Stimulated activated CD8-positive, alpha-beta memory T cell treated with anti-CD3 and anti-CD28 coated beads, Interleukin-4, amount 100 ng/mL, for 24 hours (primary cell): ENCODE measurements at regions not wholly inside any gene's neighbourhood (a gene's known extent, or its start where the extent isn't known, plus 50 kb on each side); places are given as distances from the start of the nearest gene placed in this dataset.

Experiments
- DNase-seq: peaks from one replicate; pipeline ENCODE4 v3.0.0-alpha.2; 2020; ENCODE audit warnings: low read depth

DNA sequence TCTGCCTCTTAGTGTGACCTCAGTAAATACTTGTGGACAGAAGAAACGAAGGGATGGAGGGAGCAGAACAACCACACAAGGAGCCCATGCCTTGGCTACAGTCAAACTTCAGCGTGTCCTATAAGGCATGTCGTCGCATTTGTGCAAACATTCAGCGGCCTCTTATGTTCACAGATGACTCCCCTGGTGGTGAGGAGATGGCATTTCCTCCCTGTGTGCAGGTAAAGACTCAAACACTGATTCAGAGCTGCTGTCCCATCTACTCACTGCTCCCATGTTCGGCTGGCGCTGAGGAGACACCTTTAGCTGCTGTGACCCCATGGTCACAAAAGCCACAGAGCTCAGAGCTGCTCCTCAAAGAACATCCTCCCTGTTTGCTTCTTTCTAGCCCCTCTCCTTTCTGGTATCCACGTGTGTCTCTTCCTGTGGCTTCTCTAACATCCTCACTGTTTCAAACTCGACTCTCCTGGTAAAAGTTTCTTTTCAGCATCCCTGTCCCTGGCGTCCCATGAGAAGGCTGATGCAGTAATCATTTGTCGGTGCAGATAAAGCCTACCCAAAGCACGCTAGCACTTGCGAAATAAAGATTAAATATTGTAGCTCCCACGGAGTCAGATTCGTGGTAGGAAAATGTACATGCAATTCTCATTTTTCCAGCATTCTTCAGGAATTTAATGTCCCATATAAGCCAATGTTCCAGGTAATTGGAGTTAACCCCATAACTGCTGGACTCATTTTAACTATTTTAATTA lies 124.9 kb upstream of the NEBL start:
- DNase-seq: no peak

DNA sequence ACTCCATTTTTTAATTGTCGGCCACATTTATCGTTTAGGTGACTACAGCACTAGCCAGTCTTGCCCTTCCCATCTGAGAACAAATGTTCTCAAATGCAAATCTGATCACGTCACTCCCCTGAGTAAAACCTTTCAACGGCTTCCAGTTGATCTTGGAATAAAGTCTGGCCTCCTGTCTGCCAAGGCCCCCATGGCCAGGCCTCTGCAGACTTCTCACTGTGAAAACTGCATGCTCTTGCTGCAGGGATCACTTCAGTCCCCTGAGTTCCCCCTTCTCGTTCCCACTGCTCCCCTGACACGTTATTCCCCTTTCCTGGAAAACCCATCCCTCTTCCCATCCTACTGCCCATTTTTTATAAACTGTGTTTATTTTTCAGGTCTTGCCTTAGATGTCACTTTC lies 124.1 kb upstream of the NEBL start:
- DNase-seq: no peak

DNA sequence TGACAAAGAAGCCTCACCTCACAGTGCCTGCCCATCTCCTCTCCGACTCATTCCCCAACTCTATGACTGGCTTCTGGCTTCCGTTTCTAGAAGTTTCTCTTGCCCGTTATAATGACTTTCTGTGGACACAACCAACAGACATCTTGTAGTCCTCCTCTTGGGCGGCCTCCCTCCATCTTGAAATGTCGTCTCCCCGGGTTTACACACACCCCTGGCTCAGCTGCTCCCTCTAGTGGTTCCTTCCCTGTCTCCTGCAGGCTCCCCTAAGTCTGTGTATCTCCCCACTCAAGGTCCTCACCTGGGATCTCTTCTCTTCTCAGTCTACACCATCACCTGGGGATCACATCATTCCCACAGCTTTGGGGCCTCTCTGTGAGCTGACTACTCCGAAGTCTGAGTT lies 123.4 kb upstream of the NEBL start:
- no peak for DNase-seq

DNA sequence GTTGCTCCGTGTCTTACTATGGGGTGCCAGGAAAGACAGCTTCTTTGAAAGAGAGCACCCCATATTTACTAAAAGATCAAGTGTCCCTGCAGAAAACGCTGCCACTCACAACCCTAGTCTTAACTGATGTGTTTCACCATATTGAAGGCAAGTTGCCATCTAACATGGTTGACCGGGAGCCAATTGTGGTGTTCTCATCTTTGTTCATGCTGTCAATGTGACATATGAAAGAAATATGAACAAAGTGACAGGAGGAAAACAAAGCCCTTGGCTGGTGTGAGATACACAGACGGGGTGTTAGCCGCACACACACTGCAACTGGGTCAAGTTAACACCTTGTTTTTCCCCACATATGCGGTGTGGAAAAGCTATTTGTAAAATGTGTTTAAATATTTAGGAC lies 122.3 kb upstream of the NEBL start:
- no peak for DNase-seq

DNA sequence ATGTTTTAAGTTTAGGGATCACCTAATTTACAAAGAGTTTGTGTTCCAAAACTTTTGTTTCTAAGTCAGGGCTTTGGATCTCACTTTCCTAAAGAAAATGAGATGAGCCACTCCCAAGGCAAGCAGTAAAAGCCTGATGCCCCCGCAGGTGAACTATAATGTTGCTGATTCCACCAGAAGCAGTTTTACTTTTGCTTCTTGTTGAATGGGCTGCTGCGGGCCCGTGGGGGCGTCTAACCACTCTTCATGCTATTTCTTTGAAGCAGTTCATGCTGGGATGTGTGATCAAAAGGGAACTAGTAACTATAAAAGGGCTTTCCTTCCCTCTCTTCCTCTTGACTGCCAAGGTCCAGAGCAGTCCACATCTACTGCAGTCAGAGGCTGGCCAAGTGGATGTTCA lies 118.7 kb upstream of the NEBL start:
- no peak for DNase-seq

DNA sequence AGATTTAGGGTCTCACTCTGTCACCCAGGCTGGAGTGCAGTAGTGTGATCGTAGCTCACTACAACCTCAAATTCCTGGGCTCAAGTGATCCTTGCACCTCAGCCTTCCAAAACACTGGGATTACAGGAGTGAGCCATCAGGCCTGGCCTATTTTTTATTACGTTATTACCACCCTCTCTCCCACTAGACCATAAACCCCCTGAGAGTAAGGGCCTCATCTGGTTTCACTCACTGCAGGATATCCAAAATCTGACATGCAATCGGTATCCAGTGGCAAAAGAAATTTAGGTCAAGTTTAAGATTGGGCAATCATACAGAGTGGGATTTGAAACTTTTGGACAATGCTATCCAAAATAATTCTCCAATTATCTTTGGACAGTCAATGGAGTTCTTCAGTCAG lies 117.0 kb upstream of the NEBL start:
- no peak for DNase-seq

DNA sequence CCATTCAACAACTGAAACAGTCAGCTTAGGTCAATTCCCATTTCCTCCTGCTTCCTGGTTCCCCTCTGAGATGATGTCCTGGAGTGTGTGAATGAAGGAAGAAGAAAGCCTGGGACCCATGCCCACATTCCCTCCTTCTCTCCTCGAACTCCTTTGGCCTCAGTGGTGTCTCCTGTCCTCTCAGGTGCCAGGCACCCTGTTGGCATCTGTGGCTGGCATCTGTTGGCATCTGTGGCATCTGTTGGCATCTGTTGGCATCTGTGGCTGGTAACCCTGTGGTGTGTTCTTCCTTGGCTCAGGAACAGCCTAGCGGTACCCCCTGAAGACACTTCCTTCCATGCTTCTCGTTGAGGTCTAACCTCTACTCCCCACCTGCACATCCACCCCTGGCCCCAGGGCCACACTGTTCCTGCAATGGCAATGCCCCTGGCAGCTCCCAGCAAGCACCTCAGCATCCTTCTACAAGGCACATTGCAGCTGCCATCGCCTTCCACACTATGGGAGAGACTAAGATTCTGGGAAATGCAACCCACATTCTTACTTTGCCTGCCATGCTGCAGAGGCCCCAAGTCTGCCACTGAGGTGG lies 114.4 kb upstream of the NEBL start:
- DNase-seq: no peak

DNA sequence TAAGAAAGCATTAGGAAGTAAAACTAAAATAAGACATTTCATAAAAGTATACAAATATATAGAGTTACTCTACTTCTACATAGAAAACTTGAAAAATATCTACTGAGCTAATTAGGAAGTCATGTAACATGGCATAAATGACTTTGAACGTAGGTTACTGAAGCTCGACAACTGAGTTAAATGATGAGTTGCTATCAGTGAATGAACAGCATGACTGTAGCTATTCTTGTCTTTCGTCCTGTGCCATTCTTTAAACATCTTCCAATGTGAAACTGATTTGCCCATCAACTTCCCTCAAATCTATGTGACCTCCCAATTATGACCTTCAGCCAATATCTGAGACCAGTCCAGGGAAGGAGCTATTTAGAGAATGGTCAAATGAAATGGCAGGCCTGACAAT lies 113.5 kb upstream of the NEBL start:
- DNase-seq: no peak

DNA sequence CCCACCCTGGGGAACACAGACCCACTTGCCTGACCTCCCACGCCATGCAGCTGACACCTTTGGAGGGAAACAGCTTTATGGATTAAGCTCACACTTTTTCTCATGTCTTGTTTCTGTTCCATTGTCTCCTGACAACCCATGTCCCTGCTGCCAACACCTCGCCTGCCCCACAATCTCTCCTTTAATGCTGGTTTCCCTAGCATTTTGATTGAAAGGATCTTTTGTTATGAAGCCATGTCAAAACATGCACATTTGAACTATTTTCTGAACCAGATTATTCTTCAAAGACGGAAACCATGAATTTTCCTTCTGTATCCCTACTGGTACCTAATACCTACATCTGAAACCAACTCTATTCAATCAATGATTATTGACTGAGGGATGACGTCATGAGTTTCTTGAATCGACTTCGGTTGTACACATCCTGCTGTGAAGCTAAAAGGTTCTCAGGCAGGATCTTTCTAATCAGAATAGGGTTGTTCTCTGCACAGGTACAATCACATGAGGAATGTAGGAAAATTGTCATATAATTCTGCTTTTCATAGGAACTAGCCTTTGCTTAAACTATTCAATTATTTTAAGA lies 106.2 kb upstream of the NEBL start:
- no peak for DNase-seq

DNA sequence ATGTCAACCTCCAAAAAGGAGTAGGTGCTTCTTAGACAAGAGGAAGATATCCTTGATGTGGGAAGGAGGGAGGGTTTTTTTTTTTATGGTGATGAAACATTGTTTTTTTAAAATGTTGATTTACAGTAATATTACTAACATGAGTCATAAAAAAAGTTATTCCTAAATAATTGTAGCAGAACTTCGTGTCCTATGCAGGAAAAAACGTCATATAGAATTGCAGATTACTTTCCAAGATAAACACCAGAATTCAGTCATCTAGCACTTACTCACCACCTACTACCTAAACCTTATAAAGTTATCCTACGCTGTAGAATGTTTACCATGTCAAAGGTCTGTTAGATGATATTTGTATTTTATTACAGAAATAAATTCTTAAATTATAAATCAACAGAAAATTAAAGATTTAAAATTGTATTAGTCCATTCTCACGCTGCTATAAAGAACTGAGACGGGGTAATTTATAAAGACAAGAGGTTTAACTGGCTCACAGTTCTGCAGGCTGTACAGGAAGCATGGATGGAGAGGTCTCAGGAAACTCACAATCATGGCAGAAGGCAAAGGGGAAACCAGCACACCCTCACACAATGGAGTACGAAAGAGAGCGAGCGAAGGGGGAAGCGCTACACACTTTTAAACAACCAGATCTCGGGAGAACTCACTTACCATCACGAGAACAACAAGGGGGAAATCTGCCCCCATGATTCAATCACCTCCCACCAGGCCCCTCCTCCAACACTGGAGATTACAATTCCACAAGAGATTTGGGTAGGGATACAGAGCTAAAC lies 105.2 kb upstream of the NEBL start:
- no peak for DNase-seq

DNA sequence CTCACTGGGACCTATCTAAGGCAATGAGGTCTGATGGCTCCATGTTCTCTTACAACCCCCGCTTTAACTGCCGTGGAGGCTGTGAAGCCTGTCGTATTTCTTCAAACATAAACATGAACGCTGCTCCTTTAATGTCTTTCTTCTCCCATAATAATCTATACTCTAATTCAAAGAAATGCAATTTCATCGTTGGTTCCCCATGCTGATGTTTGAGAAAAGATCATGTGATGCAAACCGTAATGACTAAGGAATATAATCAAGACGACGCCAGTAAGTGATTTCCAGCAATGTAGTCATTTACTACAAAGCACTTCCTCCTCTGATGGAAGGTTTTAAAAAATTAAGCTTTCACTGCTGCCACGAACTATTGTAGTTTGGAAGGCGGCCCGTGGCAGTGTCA lies 102.6 kb upstream of the NEBL start:
- no peak for DNase-seq

DNA sequence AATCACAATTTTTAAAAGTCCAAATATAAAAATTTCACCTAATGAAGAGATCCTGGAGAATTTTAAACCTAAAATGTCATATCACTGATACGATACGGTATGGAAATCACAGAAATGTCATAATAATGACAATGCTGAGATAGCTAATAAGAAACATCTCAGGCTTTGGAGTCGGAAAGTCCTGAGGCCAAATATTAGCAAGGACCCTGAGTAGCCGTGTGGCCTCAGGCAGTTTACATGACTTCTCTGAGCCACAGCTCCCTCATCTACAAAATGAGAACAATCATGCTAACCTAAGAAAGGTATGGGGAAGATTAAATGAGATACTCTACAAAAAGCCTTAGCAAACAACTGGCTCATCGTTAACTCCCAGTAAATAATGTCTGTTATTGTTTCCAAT lies 100.9 kb upstream of the NEBL start:
- no peak for DNase-seq

DNA sequence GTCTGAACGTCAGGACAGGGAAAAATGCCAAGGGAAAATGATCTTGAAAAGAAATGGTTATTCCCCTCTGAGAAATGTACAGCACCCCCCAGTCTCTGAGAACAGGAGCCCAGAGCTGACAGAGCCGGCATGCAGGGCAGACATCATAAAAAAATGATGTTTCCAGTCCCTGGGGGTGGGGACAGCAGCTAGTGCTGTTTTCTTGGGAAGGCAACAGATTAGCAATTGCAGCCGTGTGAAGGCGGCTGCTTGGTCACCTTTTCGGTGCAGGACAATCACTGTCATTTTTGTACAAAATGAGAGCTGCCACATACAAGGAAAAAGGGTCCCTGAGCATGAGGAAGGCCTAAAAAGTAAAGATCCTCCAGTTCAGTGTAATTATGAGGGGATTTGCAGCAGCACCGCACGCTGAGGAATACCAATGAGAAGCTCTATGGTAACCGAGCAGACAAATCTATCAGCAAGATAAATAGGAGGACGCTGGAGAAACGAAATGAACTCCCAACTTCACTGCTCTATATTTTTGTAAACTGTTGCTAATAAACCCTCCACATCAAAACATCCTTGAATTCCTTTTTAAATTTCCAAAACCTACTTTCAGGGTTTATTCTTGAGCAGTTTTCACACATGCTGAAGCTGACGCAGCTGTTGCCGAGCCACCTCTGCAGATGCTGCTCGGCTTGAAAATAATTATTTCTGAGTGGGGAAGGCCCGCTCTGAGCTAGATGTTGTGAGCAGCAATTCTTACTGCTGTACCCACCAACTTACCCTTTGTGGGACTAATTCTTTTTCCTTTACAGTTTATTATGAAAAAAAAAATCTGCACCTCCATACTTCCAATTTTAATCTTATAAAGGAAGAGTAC lies 98.2 kb upstream of the NEBL start:
- DNase-seq: no peak

DNA sequence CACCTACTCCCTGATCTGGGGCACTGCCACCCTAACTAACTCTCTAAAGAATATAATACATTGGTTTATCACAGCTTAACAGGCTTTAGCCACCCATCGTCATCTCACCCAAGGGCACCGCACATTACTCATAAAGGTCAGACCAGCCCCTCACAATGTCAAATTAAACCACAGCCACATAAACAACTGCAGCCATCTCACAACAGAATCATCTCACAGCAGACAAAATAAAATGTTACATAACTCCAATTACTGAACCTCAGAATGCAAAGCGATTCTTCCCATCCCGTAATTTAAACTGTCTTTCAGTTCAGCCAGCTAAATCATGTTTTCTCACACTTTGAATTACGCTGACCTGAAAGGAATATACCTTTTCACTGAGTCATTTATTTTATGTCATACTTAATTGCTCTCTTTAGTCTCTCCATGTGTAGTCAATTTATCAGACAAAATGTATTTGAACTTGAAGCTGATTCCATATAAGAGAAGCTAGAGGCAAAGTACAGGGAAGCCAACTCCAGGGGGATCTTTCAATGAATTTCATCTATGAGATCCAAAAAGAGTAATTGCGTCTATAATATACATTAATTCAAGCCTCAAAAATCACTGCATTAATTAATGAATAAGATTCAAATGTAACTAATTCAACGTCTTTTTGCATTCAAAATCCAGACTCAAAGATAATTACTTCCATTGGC lies 96.9 kb upstream of the NEBL start:
- DNase-seq: no peak

DNA sequence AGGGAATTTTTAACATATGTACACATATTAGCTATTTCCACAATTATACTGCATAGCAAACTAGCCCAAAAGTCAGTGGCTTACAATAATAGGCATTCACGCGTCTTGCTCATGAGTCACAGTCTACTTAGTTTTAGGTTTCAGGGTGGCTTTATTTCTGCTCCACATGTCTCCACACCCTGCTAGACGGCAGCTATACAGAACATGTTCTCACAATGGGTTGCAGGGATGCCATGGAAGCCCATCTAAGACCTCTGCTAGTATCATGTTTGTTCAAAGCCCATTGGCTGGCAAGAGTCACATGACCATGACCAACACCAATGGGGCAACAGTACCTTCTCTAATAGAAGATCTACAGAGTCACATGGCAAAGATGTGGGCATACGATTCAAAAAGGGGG lies 96.3 kb upstream of the NEBL start:
- no peak for DNase-seq

DNA sequence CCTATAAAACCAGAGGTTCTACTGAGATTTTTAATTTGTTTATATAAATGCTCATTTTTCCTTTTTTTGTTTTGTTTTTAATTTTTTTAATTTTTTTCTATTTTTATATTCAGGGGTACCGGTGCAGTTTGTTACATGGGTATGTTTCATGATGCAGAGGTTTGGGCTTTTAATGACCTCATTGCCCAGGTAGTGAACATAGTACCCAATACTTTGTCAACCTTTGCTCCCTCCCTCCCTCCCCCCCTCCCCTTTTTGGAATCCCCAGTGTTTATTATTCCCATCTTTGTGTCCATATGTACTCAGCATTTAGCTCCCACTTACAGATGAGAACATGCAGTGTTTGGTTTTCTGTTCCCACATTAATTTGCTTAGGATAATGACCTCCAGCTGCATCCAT lies 94.4 kb upstream of the NEBL start:
- no peak for DNase-seq

DNA sequence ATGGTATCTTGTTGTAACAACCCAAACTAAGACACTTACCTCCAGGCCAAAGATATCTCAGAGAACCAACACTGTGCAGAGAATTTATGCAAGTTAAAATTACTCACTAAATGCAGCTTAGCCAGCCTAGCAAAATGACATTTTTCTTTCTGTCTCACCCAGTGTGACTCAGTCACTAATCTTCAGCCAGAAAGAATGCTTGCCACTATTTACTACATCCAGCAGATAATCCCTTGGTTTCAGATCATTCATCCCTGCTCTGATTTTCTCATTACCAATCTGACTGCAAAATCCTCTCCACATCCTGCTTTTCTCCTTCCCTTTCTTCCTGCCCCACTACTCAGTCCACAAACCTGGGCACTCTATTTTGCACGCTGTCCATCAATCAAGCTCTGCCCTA lies 93.5 kb upstream of the NEBL start:
- DNase-seq: no peak

DNA sequence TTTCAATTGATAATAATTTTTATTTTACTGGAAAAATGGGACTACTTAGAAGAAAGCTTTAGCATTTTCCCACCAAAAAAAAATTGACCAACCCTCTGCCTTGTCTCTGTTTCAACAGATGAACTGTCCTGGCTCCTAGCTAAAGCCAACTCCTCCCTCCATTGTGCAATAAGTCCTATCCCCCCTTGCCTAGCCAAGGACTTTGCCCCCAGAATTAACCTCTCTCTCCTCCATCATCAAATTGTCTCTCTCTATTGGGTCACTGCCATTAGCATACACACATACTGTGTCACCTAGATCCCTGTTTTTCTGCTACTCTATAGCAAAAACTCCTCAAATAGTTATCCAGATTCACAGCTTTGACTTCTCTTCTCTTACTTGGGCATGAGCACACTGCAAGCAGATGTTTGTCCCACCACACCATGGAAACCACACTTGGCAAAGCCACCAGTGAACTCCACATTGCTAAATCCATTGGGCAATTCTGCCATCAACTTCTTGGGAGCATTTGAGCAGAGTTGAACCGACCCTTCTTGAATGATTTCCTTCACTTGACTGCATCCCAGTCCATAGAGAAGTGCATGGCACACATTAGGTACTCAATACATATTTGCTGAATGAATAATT lies 91.4 kb upstream of the NEBL start:
- DNase-seq: no peak

DNA sequence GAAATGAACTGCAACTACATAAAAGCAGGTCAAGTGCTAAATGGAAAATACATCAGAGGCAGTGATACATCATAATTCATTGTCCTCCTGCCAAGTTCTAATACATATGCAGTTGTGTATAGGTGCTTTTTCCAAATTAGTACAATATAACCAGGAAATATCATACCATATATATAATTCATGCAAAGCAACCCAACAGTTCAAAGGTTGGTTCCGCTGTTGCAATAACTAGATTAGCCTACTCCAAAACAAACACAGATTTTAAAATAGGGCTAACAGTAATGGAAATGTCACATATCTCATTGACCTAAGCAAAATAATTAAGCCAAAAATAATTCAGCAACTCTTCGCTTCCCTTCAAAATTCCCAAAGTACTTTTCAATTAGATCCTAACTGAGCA lies 88.9 kb upstream of the NEBL start:
- no peak for DNase-seq

DNA sequence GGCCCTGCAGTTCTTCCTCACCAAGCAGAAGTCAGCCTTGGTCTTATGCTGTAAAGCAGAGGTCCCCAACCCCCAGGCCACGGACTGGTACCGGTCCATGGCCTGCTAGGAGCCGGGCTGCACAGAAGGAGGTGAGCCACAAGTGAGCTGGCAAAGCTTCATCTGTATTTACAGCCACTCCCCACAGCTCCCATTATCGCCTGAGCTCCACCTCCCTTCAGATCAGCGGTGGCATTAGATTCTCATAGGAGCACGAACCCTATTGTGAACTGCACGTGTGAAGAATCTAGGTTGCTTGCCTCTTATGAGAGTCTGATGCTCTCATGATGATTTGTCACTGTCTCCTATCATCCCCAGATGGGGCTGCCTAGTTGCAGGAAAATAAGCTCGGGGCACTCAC lies 87.6 kb upstream of the NEBL start:
- no peak for DNase-seq

DNA sequence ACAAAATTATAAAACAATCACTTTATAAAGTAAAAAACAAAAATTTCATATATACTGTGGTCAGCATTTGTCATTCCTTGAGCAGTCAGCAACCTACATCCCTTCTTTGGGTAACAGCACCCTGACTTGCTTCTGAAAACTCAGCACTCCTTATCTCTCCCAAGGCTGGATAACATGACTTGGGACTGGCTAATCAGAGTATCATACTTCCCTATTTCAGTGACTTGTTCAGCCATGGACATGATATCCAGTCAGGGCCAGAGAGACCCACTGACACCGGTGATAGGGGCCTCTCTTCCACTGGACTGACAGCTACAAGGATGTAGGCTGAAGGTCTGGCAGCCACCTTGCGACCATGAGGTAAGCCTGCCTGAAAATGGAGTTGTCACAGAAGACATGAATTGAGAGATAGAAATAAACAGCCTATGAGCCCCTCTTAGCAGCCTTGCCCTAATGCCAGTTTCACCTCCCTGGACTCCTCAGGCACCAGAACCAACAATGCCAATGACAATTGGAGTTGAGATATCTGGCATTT lies 84.4 kb upstream of the NEBL start:
- no peak for DNase-seq
